Panc1 (cell line): ENCODE measurements at regions not wholly inside any gene's neighbourhood (a gene's known extent, or its start where the extent isn't known, plus 50 kb on each side); places are given as distances from the start of the nearest gene placed in this dataset.

ENCODE experiments used
- SIN3A ChIP-seq: IDR thresholded peaks from 2 replicates; pipeline ENCODE4 v1.6.1; 2012; ENCODE audit warnings: low read depth, mild to moderate bottlenecking, low read length, moderate library complexity, borderline replicate concordance; ENCODE audit not compliant: insufficient read depth
- TF ChIP-seq, protein P1 (sequence below): fragments of 450-650 bp; IDR thresholded peaks from 2 replicates; pipeline ENCODE4 v1.5.1; 2017; ENCODE audit warnings: mild to moderate bottlenecking

- TF ChIP-seq, protein P1, sequence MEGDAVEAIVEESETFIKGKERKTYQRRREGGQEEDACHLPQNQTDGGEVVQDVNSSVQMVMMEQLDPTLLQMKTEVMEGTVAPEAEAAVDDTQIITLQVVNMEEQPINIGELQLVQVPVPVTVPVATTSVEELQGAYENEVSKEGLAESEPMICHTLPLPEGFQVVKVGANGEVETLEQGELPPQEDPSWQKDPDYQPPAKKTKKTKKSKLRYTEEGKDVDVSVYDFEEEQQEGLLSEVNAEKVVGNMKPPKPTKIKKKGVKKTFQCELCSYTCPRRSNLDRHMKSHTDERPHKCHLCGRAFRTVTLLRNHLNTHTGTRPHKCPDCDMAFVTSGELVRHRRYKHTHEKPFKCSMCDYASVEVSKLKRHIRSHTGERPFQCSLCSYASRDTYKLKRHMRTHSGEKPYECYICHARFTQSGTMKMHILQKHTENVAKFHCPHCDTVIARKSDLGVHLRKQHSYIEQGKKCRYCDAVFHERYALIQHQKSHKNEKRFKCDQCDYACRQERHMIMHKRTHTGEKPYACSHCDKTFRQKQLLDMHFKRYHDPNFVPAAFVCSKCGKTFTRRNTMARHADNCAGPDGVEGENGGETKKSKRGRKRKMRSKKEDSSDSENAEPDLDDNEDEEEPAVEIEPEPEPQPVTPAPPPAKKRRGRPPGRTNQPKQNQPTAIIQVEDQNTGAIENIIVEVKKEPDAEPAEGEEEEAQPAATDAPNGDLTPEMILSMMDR: no peak
- no peak for TF ChIP-seq SIN3A
These were observed 201.1 kb upstream of the RREB1 start for GRCh38 chr6:6906570-6907213.
